Frontal cortex (tissue), 3 donors: ENCODE measurements at regions not wholly inside any gene's neighbourhood (a gene's known extent, or its start where the extent isn't known, plus 50 kb on each side); places are given as distances from the start of the nearest gene placed in this dataset.
"Not testable (repeated sequence)": the region's sequence is repeated elsewhere in the genome, so short reads cannot be mapped to it uniquely, and the experiment has no call there.

Experiments used
- DNase-seq, 2 donors: peaks; one replicate each; pipeline ENCODE4 v3.0.0; 2012; ENCODE audit warnings: low spot score in 2 of 2
- FAIRE-seq: peaks from 2 replicates; lab custom pipeline; 2012; peaks lifted over from hg19 to GRCh38; lab: Jason Lieb, UNC
- donor health status: control.
- donor health status: control.
- donor health status: control.

DNA sequence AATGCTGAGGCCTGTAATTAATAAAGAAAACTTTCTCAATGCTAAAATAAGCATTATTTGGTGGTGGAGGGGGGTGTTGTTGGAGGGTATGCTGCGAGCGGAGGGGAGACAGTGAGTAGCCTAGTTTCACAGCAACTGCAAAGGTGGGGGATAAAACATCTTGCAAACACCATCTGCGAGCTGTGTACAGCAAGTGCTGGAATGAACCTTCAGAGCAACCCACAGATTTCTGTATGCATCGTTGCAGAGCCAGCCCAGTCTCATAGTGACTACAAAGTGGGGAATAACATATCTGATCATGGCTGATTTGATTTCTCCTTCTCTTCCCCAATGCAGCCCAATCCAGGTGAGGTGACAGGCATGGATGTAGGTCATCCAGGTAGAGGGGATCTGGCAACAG, 80.7 kb upstream of the COG2 start:
- no peak for FAIRE-seq

DNA sequence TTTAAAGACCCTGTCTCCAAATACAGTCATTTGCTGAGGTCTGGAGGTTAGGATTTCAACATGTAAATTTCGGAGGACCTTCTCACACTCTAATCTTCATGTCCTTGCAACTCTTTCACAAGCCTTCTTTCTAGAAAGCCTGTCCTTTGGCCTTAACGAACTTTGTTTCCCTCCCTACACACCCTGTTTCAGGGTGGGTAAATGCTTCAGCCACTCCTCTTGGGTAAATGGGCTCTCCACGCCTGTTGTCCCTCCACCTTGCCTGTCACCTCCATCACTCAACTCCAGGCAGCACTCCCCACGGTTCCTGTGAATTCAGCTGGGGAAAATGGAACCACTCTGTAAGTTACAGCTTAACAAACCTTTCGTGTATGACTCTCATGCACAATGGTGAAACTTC, 84.0 kb upstream of the COG2 start:
- no peak for FAIRE-seq
- no peak for DNase-seq

More for the DNA sequence above, 80.7 kb upstream of the COG2 start:
- DNase-seq, result no peak

GRCh38 chr1:230556453-230556852, 85.8 kb upstream of the COG2 start:
- FAIRE-seq (no peak), DNase-seq (no peak)

DNA sequence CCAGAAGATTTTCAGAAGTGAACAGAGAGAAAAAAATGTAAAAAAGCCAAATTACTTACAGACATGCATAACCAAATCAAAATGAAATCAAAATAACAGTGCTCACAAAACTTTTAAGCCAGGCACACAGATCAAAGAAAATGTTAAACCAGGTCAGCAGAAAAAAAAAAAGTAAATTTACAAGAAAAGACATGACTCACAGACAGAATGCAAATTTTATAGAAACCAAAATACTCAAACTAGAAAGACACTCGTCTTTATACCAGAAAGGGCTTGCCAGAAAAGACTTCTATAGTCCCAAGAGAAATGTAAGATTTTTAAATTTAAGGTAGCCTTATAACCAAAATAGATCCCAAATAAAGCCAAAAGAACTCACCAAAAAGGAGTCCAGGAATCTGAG, 86.5 kb upstream of the COG2 start:
- DNase-seq (no peak), FAIRE-seq (no peak)

DNA sequence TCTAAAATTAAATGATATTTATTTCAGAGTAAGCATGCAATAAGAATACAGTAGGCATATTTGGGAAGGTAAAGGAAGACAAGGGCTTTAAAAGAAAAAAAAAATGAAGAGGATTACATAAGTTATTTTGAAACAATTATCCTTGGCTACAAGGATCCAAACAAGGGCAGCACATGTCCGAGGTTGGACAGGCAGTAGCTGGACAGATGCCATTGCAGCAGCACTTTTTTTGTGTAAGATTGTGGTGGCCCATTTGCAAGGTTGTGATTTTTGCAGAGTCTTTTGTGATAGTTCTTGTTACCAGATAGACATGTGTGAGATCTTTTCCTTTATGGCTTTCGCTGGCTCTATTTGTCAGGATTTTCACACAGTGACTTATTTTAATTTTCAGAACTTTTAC, 89.4 kb upstream of the COG2 start:
- no peak for DNase-seq
- FAIRE-seq, result no peak

DNA sequence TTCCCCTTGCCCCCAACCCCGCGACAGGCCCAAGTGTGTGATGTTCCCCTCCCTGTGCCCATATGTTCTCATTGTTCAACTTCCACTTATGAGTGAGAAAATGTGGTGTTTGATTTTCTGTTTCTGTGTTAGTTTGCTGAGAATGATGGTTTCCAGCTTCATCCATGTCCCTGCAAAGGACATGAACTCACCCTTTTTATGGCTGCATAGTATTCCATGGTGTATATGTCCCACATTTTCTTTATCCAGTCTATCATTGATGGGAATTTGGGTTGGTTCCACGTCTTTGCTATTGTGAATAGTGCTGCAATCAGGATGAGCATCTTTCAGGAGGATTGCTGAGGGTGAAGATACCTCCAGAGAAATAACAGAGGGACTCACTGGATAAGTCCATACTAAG, 91.3 kb upstream of the COG2 start:
- not testable (repeated sequence) for DNase-seq, FAIRE-seq

- FAIRE-seq (no peak), DNase-seq (no peak)
These were observed 91.9 kb upstream of the COG2 start for GRCh38 chr1:230550428-230550827.

- DNase-seq (no peak), FAIRE-seq (no peak)
These were observed 92.7 kb upstream of the COG2 start for GRCh38 chr1:230549625-230550024.

DNA sequence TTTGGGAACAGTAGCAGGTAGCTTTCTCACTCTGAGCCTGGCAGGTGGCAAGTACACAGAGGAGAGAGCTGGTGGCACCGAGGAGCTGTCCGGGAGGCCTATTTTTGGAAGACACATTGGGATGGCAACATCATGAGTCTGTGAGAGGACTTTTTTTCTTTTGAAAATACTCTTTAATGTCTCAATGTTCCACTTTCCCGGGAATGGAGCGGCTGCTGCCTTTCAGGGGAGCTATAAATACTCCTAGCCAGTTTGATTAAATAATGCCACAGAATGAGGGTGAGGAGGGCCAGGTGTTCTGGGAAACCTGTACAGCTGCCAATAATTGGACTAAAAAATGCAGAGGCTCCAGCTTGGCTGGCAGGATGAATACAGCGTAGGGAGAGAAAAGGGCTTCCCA, 93.3 kb upstream of the COG2 start:
- DNase-seq (no peak), FAIRE-seq (no peak)

DNA sequence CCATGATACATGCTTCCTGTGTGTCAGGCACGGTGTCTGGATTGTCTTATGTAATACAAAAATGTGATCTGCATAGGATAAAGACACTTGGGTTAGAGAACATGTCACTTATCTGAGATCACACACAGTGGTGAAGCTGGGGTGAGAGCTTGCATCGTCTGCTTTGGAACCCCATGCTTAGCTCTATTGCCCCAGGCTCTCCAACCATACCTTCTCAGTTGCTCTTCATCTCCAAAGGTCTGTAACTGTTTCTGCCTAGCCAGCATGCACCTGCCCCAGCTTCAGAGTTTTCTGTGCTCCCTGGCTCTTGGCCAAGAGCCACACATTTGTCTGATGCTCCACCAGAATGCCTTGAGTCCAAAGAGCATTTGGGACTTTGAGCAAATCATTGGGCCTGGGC, 93.9 kb upstream of the COG2 start:
- no peak for FAIRE-seq

DNA sequence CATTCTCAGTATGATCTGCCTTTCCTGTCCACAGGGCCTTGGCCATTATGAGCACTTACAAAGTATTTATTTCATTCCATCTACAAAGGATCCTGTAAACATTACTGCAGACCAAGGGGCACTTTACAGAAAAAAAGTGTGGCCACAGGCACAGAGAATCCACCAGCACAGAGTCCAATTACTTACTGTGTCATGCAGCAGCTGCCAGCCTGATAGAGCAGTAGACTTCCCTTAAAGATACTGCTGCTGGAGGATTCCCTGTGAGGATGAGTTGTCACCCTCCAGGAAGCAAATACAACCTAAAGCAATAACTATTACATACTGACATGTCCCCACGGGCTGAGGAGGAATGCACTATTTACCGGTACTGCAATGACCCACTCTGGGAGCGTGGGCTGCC, 97.1 kb upstream of the COG2 start:
- DNase-seq (no peak), FAIRE-seq (no peak)

More for the DNA sequence above, 93.9 kb upstream of the COG2 start:
- no peak for DNase-seq

GRCh38 chr1:230544758-230545157, 97.5 kb upstream of the COG2 start:
- FAIRE-seq (no peak), DNase-seq (no peak)

GRCh38 chr1:230543085-230543484, 99.2 kb upstream of the COG2 start:
- FAIRE-seq (no peak), DNase-seq (no peak)

GRCh38 chr1:230542681-230543080, 99.6 kb upstream of the COG2 start:
- no peak for FAIRE-seq
- DNase-seq, result no peak

DNA sequence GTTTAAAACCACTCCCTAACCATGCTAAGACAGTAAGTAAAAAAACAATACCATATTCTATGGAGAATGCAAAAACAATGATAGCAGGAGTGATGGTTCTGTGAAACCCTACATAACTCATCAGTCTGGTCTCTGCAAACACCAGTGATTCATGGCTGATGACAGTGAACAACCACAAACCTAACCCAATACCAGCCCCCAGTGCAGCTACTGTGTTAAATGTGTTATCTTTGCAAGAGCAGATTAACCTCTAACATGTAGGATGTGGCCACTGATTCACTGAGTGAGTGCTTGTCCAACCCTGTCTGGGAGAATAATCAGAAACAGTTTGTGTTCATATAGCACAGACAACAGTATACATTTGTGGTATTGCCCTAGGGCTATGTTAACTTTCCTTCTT, 100.2 kb upstream of the COG2 start:
- DNase-seq (no peak), FAIRE-seq (no peak)

DNA sequence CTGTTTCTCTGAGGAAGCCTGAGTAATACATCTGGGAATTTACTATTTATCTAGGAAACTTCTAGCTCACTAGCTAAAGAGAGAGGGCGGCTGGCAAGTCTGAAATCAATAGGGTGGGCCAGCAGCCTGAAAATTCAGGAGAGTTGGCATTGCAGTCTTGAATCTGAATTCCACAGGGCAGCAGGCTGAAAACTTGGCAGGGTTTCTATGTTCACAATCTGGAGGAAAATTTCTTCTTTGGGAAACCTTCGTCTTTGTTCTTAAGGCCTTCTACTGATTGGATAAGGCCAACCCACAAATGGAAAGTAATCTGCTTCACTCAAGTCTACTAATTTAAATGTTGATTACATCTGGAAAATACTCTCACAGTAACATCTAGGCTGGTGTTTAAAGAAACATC, 101.0 kb upstream of the COG2 start:
- no peak for DNase-seq
- FAIRE-seq, result no peak

- no peak for DNase-seq
- no peak for FAIRE-seq
These were observed 101.7 kb upstream of the COG2 start for GRCh38 chr1:230540421-230541155.

DNA sequence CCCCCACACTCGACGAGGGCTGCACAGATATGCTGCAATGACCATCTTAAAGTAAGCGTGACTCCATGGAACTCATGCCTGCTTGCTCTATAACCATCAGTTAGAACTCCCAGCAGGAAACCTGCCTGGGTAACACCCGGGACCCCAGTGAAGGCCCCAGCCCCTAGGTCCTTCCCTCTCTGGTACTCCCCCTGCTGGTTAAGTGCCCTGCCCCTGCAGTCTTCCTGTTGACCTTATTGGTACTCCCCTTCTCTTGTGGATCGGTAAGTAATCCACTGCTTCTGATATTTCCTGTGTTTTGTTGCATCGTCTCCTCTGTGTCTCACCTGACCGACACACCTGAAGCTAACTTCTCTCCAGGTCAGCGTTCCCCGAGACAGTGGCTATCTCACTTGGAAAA, 104.8 kb upstream of the COG2 start:
- no peak for FAIRE-seq
- no peak for DNase-seq

- no peak for DNase-seq
- no peak for FAIRE-seq
These were observed 105.6 kb upstream of the COG2 start for GRCh38 chr1:230536641-230537155.

DNA sequence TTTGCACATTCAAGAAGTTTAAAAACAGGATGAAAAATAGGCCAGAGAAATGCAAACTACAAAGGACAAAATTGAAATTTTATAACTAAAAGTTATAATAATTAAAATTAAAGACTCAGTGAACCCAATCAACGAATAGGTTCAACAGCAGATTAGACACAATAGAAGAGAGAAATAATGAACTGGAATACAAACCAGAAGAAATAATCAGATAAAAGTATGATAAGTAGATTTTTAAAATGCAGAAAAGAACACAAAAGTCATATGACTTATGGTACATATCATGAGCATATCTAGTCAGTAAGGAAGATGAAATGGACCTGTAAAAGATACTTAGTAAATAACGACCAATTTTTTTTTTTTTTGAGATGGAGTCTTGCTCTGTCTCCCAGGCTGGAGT, 108.1 kb upstream of the COG2 start:
- no peak for DNase-seq
- FAIRE-seq, result no peak

- DNase-seq (no peak), FAIRE-seq (no peak)
These were observed 105.0 kb upstream of the PGBD5 start for GRCh38 chr1:230531103-230531502.

DNA sequence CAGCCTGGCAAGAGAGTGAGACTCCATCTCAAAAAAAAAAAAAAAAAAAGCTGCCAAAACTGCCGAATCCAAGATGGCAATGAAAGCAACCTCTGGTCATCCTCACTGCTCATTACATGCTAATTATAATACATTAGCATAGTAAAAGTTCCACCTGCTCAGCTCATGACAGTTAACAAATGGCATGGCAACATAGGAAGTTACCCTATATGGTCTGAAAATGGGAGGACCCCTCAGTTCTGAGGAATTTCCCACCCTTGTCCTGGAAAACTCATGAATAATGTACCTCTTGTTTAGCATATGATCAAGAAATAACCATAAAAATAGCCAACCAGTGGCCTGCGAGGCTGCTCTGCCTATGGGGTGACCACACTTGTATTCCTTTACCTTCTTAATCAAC, 93.1 kb upstream of the PGBD5 start:
- no peak for FAIRE-seq
- no peak for DNase-seq
